NCI-H345 (cell line): ENCODE measurements at regions not wholly inside any gene's neighbourhood (a gene's known extent, or its start where the extent isn't known, plus 50 kb on each side); places are given as distances from the start of the nearest gene placed in this dataset.

Experiments
- DNase-seq: peaks from one replicate; lab custom pipeline; 2025; lab: John Stamatoyannopoulos, UW

DNA sequence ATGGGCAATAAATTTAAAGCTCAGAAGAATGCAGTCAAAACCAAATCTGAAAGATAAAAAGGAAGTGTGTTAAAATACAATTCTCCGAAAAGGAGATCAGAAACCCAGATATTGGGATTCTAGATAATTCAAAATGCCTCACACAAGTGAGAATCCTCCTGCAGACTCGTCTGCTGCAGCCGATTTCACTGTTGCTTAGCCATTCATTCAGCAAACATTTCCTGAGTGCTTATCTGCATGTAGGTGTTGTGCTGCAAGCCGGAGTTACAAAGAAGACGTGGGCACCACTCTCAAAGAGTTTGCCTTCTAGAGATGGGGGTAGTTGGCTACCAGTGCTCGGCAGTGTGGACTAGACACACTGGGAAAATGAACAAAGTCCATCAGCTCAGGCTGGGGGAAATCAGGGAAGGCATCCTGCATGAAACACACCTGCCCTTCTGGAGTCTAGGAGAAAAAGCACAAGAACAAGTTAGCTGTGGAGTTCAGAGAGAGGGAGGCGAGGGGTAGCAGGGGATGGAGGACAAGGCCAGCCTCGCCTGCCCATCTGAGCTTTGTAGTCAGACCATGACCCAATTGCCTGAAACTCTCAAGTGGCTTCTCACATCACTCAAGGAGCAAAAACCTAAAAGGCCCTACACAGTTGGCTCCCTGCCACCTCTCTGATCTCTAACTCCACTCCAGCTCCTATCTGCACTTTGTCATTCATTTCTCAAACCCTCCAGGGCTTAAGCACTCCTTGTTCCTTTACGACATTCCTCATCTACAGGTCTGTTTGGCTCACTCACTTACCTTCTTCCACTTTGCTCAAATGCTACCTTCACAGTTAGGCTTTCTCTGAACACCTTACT is 310.0 kb upstream of the DDHD1 start:
- DNase-seq = no peak

DNA sequence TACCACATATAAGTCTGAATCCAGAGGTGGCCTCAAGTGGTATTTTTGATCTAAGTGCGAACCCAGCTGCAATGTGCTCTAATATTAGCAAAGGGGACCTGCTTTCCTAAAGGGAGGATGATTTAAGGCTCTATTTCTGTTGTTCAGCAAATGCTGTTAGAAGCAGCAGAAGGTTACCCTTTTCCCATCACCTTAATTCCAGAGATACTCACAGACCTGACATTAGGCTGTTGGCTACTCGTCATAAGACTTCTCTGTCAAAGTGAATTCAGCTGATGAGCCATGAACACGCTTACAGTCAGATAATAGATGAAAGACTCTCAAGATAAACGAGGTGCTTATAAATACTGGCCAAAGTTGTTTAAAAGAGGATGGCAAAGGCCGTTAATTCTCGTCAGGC is 308.7 kb upstream of the DDHD1 start:
- DNase-seq = no peak

DNA sequence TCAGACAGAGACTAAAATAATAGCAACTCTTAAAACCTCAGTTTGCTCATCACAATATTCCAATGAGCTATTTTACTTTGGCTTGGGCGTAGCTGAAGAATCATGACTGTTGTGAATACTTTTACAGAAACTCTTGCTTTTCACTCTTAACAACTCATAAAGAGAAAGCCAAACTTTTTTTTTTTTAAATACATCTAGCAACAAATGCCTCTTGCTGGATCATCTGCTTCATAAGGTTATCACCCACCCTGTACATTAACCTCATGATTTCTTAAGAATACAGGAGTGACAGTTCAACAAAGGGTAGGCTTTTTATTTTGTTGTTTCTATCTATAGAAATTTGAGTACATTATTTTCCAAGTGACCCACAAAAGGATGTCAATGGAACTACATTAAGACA is 307.4 kb upstream of the DDHD1 start:
- DNase-seq = no peak

DNA sequence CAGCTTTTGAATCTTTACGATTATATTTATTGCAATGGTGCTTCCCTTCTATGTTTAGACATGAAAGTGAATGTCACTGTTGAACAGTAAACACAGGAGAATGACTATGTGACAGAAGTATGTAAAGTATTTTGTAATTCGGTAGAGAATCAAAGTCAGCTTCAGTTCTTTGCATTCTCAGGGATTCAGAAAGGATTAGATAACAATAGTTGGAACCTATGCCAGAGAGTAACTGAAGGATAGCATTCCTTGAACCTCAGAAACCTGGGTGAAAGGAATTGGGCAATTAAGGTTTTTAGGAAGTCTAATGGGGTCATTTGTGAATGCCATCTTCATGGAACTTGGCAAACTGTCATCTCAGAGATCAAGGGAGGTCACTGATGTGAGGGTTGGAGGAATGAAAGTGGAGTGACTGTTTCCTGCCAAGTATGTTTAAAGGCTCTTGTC is 305.3 kb upstream of the DDHD1 start:
- no peak for DNase-seq

DNA sequence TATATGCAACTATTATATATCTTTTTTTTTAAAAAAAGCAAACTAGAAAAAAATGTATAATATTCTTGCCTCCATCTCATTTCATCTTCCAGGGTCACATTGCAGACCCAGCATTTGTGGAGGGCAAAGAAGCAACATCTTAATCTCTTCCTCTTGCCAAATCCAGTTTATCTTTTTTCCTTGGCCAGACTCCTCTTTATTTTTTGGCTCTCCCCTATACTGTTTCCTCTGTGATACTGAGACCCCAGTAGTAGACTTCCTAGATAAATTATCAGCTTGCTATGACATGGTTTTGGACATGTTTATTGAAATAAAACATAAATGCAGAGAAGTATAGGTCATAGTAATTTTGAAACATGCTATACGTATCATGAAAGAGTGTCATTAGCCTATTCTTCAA is 303.8 kb upstream of the DDHD1 start:
- no peak for DNase-seq

DNA sequence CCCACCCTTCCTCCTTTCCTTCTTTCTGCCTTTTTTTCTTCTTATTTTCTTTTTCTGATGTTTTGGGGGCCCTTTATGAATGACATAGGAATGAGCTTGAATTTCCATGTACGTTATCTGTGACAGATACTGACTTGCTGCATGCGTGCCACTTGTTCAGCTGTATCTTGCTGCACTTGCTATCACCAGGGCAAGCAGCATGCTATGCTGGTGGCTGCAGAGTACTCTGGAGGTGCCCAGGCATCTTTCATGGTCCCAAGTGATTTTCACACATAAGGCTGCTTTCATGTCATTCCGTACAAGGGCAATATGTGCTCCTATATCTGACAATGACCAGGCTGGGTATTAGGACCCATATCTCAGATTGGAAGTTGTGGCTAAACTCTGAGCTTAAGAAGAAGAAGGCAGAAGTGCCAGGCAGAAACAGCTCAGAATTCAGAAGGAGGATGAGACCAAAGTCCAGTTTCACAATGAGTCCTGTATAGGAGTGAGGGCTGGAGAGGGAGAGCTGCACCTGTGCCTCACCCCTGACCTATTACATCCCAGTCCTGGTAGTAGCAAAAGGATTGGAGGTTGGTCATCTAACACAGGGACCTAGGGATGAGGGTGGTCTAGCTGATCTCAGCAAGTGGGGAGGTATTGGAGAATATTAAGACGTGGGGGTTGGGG is 299.0 kb upstream of the DDHD1 start:
- DNase-seq = no peak

DNA sequence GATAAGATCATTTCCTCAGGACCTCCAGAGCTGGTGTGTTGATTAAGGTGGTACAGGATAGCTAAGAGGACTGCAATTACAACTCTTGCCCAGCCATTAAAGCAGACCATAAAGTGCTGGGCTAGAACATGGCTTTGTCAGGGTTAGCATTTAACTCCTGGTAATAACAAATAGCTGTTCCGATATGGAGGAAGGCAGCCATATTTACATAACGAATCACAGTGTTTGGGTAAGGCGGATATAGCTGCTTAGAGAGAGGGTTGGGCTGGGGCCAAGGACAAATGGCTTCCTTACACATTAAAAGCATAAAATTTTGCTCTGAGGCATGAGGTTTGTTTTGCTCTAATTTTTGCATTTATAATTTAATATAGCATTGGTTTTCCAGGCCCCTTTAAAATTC is 297.7 kb upstream of the DDHD1 start:
- no peak for DNase-seq

DNA sequence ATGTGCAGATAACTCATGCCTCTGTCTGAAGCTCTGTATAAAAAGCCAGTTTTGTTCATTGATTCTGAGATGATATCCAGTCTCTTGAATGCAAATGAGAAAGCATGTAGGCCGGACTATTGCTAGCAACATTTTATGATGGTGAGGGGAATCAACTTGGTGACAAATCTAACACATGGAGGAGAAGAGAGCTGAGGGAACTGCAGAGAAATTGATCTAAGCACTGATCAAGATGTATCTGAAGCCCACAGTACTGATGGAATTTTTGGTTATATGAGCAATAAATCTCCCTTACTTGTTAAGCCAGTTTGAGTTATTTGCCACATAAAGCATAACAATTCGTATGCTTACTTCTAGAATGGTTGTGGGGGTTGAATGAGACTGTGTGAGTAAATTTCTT is 295.6 kb upstream of the DDHD1 start:
- DNase-seq = no peak

DNA sequence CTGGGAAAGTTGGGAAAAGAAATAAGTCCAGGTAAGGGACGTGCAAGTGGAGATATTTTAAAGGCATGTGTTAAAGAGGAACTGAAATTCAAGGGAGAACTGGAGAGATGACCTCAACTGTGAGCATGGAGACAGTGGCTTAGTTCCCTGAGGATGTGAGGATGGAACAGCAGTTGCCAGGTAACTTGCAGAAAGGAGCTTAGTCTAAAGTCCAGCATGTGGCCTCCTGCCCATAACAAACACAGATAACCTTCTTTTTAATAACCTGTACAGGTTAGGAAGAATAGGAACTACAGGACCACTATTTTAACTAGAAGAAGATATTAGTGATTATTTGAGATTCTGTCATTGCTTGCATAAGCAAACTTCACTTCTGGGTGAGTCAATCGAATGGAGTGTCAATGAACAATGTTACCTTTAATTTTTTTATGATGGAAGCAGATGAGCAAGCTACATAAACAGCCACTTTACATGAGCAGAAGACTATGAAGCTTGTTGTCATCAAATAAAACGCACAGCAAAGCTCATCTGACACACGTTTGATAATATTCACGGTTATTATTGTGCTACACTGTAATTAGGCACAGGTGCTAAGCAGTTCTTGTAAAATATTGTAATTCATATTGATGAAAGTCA is 291.7 kb upstream of the DDHD1 start:
- no peak for DNase-seq

DNA sequence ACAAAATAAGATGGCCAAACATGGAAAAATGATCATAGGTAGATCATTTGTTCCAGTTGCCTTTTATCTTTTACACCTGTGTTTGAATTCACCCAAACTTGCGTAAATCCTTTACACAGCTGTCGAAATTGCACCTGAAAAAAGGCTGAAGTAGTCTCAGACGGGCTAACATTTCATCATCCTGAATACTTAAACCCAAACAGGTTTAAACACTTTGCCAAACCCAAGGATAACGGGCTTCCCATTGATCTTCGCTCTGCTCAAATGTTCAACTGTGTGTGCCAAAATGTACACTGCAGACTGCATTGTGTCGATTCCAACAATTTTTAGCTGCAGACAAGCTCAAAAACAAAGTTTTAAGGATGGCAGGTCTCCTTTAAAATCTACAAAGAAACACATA is 288.7 kb upstream of the DDHD1 start:
- no peak for DNase-seq

DNA sequence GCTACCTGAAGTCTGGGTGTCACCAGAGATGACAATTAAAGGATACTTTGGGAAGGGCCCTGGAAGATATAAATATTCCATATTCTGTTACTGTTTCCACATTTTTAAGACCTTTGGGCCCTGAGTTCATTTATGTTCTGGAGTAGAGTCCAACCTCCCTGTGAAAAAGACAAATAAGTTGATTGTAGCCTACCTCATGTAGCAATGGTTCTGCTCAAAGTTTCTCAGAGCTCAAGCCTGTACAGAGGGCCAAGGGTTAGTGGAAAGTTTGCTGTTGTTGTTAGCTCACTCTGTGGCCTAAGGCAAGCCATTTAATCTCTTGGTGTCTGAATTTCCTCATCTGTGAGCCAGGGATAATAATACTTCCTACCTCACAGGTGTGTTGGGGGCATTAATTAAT is 284.7 kb upstream of the DDHD1 start:
- DNase-seq = no peak

DNA sequence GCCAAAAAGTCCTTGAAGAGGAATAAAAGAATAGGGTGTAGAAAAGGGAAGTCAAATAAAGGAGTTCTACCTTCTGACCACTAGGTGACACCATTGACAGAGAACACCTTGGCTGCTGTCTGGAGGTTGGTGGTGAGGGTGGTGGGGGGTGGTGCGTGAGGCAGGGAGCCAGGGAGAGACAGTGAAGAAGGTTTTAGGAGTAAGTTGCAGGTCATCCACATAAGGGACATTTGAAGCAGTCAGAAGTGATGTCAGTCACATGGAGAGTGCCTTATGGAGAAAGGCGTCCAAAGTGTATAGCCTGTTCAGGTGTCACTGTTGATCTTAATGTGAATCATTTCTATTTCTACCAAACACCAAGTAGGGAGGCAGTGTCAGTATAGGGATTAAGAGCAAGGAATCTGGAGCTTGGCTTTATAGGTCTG is 279.3 kb upstream of the DDHD1 start:
- peak; percentile 28 for DNase-seq

DNA sequence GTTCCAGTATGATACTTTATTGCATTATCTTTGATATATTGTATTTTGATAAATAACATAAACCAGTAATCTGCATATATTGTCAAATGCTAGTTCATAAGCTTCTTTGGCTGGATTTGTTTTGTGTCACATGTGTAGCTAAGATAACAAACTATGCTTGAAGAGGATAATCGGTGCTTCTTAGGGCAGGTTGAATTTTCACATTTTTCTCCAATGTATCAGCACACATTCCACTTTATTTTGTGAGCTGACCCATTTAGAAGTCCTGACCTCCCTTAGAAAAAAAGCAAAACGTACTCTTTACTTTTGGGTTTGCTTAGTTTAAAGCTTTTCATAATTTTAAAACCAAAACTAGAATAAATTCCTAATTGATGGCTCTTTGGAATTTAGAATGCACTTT is 277.7 kb upstream of the DDHD1 start:
- DNase-seq = no peak

DNA sequence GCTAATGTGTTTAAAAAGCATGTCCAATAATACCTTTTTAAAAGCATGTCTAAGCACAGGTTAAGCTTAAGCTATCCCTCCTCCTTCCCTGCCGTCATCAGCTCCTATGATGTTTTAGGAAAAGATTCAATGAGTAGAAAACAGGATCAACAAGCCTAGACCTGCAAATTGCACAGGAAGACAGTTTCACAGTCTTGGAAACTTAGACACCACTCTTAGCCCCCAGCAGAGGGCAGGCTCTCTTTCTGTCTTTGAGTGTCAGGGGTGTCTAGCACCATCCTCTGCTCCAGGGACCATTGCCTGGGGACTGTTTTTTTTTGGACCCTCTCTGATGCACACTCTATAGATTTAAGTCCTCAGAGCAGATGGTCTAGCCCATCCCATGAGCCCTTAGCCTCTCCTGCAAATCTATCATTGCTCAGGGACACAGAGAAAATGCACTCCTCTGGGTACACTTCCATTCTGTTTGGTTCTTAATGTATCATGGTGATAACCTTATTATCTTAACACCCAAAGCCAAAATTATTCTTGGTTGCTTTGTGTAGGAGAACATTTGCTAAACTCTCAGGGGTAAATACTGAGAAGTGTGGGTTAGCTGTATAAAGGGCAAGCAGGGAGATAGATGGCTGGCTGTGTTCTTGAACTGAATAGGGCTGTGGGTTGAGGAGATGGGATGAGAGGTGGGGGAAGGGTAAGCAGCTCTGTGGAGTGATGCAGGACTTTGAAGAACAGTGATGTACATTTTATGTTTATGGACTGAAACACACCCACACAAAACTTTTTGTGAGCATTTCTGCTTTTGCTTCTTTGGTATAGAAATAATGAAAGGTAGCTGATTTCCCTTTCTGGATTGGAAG is 259.9 kb upstream of the DDHD1 start:
- DNase-seq = no peak

DNA sequence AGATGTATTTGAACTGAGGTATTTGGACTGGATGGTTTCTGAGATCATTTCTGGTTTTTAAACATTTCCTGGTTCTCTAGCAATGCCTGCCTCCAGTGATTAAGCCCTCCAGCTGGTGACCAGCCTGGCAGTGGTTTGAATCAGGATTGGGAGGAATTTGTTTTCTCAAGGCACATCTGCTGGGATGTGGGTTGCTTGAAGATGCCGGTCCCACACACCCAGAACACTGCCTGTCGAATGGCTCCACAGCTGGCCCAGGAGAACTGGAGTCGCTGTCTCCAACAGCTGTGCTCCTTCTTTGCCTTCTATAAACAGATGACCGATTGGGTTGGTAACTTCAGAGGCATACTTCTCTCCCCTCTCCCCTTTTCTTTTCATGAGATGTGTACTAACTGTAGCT is 258.0 kb upstream of the DDHD1 start:
- DNase-seq = no peak

DNA sequence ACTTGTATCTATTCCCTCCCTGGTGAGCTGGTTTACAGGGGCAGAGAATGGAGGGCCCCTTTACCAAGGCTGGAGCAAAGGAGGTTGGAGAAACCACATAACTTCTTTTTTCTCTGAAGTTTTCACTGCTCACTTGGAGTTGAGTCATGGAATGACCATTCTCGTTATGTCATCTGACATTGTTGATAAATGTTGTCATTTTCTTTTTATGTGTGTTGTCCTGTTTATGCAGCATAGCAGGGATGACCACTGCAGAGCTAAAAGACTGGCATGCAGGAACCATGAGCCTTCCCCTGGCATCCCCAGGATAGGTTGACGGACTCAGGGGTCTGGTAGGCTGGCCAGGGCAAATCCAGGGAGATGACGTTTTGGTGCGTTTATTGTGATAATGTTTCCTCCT is 256.8 kb upstream of the DDHD1 start:
- no peak for DNase-seq

DNA sequence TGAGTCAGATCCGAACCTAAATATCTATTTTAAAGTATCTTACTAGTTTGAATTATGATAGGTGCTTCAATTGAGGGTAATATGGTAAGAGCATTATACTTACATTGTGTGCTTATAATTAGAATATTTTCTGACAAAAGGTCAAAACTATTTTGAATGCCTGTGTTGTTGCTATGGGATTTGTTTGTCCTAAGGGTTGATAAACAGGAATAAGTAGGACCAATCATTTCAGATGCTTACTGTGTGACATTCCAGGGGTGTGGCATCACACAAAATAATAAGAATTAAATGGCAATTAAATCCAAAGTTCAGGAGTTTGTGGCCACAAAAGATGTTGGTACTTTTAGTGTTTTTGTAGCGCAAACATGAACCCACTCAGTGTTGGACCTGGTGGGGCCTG is 256.2 kb upstream of the DDHD1 start:
- DNase-seq = no peak

DNA sequence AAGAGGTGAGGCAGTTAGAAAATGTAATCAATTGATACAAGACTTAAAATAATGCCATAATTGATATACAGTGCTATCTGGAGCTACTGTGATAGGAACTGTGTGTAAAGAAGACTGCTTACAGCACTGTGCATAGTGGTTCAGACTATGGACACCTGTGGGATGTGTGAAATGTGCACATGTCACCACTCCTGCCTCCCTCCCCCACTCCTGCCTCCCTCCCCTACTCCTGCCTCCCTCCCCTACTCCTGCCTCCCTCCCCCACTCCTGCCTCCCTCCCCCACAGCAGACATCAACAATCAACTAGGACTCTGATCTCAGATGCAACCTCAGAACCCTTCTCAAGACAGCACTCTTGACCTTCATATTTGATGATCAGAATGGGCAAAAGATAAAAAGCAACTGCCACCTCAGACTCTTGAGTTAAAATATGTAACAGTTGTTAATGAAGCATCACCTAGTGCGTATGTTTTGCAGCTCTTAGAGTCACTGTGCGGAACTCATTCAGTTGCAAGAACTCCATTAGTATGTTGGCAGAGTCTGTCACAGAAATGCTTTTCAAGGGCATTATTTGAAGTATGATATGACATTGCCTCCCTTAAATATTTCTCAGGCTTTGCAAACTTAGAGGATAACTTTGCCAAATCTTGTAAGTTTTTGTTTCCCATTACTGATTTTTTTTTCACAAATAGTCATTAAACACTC is 255.2 kb upstream of the DDHD1 start:
- peak; percentile 41 for DNase-seq

DNA sequence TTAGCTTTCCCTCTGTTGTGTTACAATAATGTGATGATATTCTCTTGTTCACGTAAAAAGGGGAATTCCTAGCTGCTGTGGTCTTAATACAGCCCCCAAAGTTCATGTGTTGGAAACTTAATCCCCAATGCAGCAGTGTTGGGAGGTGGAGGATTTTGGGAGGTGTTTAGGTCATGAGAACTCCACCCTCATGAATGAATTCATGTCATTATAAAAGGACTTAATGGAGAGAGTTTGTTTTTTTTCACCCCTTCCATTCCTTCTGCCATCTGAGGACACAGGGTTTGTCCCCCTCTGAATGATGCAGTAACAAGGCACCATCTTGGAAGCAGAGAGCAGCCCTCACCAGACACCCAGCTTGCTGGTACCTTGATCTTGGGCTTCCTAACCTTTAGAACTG is 253.4 kb upstream of the DDHD1 start:
- DNase-seq = no peak

DNA sequence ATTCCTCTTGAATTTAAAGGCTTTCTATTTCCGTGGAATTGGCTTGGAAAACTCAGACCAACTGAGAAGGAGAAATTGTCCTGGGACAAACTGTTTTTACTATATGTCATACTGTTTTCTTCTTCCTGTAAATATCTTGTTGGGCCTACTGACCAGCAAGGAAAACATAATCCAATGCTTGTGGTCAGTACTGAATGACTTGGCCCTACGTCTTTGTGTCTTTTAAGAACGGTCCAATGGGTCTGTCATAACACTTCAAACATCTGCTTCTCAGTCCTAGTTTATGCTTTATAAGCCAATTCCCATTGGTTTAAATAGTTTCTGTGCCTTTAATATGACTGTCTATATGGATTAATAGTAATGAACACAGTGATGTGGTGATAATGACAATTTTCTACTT is 248.5 kb upstream of the DDHD1 start:
- no peak for DNase-seq

DNA sequence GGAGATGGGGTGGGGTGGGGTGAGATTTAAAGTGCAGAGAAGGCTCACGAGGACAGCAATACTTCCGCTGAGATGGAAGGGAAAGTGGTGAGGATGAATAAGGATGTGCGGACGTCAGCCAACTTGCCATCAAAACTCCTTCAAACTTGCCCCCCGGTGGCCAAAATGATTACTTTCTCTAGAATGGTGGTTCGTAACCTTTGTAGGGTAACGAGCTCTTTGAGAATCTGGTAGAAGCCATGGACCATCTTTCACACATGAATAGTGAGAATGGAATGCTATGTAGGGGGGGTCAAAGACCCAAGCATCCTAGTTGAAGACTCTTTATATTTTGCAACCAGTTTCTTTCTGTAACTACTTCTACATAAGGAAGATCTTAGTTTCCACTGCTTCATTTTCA is 245.9 kb upstream of the DDHD1 start:
- DNase-seq = no peak

DNA sequence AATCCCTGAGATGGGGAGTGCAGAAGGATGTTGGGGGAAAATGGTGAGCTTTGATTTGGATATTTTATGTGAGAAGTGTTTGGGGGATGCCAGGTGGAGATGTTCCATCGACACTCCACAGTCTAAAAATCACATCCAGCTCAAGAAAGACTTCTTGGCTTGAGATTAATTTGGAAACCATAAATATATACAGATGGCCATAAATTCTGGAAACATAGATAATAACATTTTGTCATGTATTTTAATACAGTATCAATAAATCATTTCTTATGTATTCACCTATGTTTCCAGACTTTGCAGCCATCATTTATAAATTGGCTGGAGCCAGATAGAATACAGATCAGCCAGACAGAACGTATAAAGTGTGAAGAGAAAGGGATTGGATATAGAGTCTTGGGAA is 245.5 kb upstream of the DDHD1 start:
- no peak for DNase-seq
